ENCODE measurements at regions not wholly inside any gene's neighbourhood (a gene's known extent, or its start where the extent isn't known, plus 50 kb on each side); places are given as distances from the start of the nearest gene placed in this dataset.
"Not testable (repeated sequence)": the region's sequence is repeated elsewhere in the genome, so short reads cannot be mapped to it uniquely, and the experiment has no call there.

GRCh38 chr6:120278689-120279396 is 929.3 kb upstream of the MAN1A1 start:
- no peaks in the 10 kb centered on the region for H3K27me3 Mint-ChIP-seq
- no peaks in the 10 kb centered on the region for H3K9me3 Mint-ChIP-seq
- no peaks in the 10 kb centered on the region for H3K36me3 Mint-ChIP-seq
- H3K4me3 Mint-ChIP-seq = no peak overlapping the region
- H3K27ac Mint-ChIP-seq = no peak overlapping the region
- no peaks in the 10 kb centered on the region for H3K4me1 Mint-ChIP-seq

GRCh38 chr6:120274547-120274946 is 925.0 kb upstream of the MAN1A1 start:
- peaks cover 9% of the 10 kb centered on the region for H3K9me3 Mint-ChIP-seq

GRCh38 chr6:120273411-120273810 is 923.9 kb upstream of the MAN1A1 start:
- Mint-ChIP-seq H3K36me3 (no peaks in the 10 kb centered on the region), H3K27me3 (no peaks in the 10 kb centered on the region)

More at GRCh38 chr6:120274547-120274946, 925.0 kb upstream of the MAN1A1 start:
- H3K36me3 Mint-ChIP-seq = no peaks in the 10 kb centered on the region
- no peaks in the 10 kb centered on the region for H3K27me3 Mint-ChIP-seq
- H3K27ac Mint-ChIP-seq = no peak overlapping the region
- H3K4me3 Mint-ChIP-seq = no peak overlapping the region
- H3K4me1 Mint-ChIP-seq = no peaks in the 10 kb centered on the region

DNA sequence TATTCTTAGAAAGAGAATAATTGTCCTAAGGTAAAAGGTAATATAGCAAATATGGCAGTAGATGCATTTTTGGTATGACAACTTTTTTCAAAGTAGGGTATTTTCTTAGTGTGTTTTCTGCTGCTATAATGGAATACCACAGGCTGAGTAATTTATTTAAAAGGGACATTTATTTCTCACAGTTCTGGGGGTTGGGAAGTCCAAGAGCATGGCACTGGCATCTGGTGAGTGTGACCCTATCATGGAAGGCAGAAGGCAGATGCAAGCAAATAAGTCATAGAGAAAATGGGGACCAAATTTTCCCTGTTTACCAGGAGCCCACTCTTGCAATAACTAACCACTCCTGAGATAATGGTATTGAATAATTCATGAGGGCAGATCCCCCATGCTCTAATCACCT is 922.5 kb upstream of the MAN1A1 start:
- no peak overlapping the region for H3K27ac Mint-ChIP-seq
- H3K4me1 Mint-ChIP-seq = no peaks in the 10 kb centered on the region
- peaks cover 9% of the 10 kb centered on the region for H3K9me3 Mint-ChIP-seq
- no peaks in the 10 kb centered on the region for H3K36me3 Mint-ChIP-seq
- H3K27me3 Mint-ChIP-seq = no peaks in the 10 kb centered on the region
- no peak overlapping the region for H3K4me3 Mint-ChIP-seq

More at GRCh38 chr6:120273411-120273810, 923.9 kb upstream of the MAN1A1 start:
- H3K4me3 Mint-ChIP-seq = no peak overlapping the region
- H3K27ac Mint-ChIP-seq = no peak overlapping the region
- H3K9me3 Mint-ChIP-seq = peaks cover 9% of the 10 kb centered on the region
- H3K4me1 Mint-ChIP-seq = no peaks in the 10 kb centered on the region

GRCh38 chr6:120268256-120268655 is 918.7 kb upstream of the MAN1A1 start:
- H3K9me3 Mint-ChIP-seq, H3K36me3 Mint-ChIP-seq, H3K4me3 Mint-ChIP-seq, H3K27me3 Mint-ChIP-seq, H3K27ac Mint-ChIP-seq, H3K4me1 Mint-ChIP-seq: not testable (repeated sequence)

DNA sequence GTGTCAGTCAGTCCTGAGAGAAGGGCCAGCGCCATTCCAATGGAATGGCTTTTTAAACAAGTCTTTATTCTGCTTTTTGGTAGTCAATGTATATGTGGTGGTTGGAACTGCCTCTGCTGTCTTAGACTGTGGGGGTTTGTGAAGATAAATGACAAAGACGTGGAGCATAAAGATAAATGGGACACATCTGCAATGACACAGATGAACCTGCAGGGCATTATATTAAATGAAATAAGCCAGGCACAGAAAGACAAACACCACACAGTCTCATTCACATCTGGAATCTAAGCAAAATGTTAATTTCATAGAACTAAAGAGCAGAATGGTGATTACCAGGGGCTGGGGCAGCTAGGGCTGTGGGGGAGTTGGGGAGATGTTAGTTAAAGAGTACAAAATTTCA is 912.8 kb upstream of the MAN1A1 start:
- no peak overlapping the region for H3K4me3 Mint-ChIP-seq
- no peaks in the 10 kb centered on the region for H3K27me3 Mint-ChIP-seq
- H3K9me3 Mint-ChIP-seq = no peaks in the 10 kb centered on the region
- no peaks in the 10 kb centered on the region for H3K4me1 Mint-ChIP-seq
- no peaks in the 10 kb centered on the region for H3K36me3 Mint-ChIP-seq
- no peak overlapping the region for H3K27ac Mint-ChIP-seq

GRCh38 chr6:120260636-120261035 is 911.1 kb upstream of the MAN1A1 start:
- Mint-ChIP-seq H3K9me3 (no peaks in the 10 kb centered on the region), H3K36me3 (no peaks in the 10 kb centered on the region), H3K4me3 (no peak overlapping the region), H3K4me1 (no peaks in the 10 kb centered on the region), H3K27me3 (no peaks in the 10 kb centered on the region), H3K27ac (no peak overlapping the region)

GRCh38 chr6:120254651-120255050 is 905.1 kb upstream of the MAN1A1 start:
- Mint-ChIP-seq H3K9me3 (no peaks in the 10 kb centered on the region), H3K27ac (no peak overlapping the region), H3K4me3 (no peak overlapping the region), H3K4me1 (no peaks in the 10 kb centered on the region), H3K36me3 (no peaks in the 10 kb centered on the region), H3K27me3 (no peaks in the 10 kb centered on the region)

GRCh38 chr6:120248451-120248850 is 898.9 kb upstream of the MAN1A1 start:
- H3K27me3 Mint-ChIP-seq = no peaks in the 10 kb centered on the region
- H3K27ac Mint-ChIP-seq = no peak overlapping the region
- no peaks in the 10 kb centered on the region for H3K4me1 Mint-ChIP-seq
- no peak overlapping the region for H3K4me3 Mint-ChIP-seq
- H3K36me3 Mint-ChIP-seq = no peaks in the 10 kb centered on the region
- H3K9me3 Mint-ChIP-seq = peaks cover 6% of the 10 kb centered on the region

DNA sequence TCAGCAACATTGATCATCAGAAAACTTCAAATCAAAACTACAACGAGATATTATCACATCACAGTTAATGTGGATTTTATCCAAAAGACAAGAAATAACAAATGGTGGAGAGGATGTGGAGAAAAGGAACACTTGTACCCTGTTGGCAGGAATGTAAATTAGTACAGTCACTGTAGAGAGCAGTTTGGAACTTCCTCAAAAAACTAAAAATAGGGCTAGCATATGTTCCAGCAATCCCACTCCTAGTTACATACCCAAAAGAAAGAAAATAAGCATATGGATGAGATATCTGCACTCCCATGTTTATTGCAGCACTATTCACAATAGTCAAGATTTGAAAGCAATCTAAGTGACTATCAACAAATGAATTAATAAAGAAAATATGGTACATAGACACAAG is 887.7 kb upstream of the MAN1A1 start:
- Mint-ChIP-seq H3K4me1 (no peaks in the 10 kb centered on the region), H3K4me3 (no peak overlapping the region), H3K27me3 (no peaks in the 10 kb centered on the region), H3K36me3 (no peaks in the 10 kb centered on the region), H3K27ac (no peak overlapping the region), H3K9me3 (peaks cover 6% of the 10 kb centered on the region)

DNA sequence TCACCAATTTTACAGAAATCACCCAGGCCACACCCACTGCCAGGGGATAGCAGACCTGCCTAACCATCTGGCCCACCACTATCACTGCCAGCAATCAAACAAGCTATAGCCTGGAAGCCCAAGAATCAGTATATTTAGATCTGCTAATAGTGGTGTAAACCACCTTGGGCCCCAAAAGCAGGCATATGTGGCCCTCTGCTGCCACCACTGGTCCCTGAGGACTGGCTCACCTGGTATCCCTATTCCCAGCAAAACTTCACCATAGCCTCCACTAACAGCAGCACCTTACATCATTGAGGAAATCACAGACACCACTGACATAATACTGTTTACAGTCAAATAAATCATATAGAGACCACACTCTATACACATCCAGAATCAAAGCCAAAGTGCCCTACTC is 880.4 kb upstream of the MAN1A1 start:
- no peaks in the 10 kb centered on the region for H3K36me3 Mint-ChIP-seq
- no peaks in the 10 kb centered on the region for H3K27me3 Mint-ChIP-seq
- no peaks in the 10 kb centered on the region for H3K4me1 Mint-ChIP-seq
- no peaks in the 10 kb centered on the region for H3K9me3 Mint-ChIP-seq
- H3K27ac Mint-ChIP-seq = no peak overlapping the region
- no peak overlapping the region for H3K4me3 Mint-ChIP-seq

DNA sequence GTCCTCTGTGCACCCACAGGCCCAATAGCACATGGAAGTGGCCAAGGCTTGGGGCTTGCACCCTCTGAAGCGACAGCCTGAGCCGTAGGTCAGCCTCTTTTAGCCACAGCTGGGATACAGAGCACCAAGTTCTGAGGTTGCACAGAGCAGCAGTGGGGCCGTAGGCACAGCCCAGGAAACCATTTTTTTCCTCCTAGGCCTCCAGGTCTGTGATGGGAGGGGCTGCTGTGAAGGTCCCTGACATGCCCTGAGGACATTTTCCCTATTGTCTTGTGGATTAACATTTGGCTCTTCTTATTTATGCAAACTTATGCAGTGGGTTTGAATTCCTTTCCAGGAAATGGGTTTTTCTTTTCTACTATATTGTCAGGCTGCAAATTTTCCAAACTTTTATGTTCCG is 878.7 kb upstream of the MAN1A1 start:
- Mint-ChIP-seq H3K9me3 (no peaks in the 10 kb centered on the region), H3K36me3 (no peaks in the 10 kb centered on the region), H3K4me3 (no peak overlapping the region), H3K27me3 (no peaks in the 10 kb centered on the region), H3K27ac (no peak overlapping the region), H3K4me1 (no peaks in the 10 kb centered on the region)

DNA sequence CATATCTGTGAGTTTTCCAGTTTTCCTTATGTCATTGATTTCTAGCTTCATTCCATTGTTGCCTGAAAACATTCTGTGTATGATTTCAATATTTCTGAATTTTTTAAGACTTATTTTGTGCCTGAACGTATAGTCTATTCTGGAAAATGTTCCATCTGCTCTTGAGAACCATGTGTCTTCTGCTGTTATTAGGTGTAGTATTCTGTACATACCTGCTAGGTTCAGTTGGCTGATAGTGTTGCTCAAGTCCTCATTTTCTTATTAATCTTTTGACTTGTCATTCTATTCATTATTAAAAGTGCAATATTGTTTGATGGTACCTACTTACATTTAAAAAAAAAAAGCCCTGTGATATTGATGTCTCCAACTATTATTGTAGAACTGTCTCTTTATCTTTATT is 869.8 kb upstream of the MAN1A1 start:
- Mint-ChIP-seq H3K9me3 (no peaks in the 10 kb centered on the region), H3K4me1 (no peaks in the 10 kb centered on the region), H3K27ac (no peak overlapping the region), H3K36me3 (no peaks in the 10 kb centered on the region), H3K4me3 (no peak overlapping the region), H3K27me3 (no peaks in the 10 kb centered on the region)

DNA sequence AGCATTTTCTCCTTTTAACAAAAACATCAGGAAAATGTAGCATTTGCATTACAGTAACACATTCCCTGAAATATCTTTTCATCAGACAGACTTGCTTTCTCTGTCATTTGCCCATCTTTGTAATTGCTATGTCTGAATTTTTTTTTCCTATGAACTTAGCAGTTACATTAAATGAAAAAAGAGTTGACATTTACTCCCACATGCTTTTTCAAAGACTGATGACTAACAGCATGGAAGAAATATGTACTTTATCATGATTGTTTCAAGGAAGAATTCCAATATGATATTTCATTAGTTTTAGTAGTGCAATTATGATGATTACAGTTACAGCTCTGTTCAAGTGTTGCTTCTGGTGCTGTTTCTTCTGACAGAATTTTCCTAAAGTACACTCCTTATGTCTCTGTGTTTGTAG is 864.5 kb upstream of the MAN1A1 start:
- Mint-ChIP-seq H3K4me3 (no peak overlapping the region), H3K36me3 (no peaks in the 10 kb centered on the region), H3K4me1 (no peaks in the 10 kb centered on the region), H3K27ac (no peak overlapping the region), H3K9me3 (no peaks in the 10 kb centered on the region), H3K27me3 (no peaks in the 10 kb centered on the region)

- H3K27me3 Mint-ChIP-seq = no peaks in the 10 kb centered on the region
- no peak overlapping the region for H3K27ac Mint-ChIP-seq
- no peaks in the 10 kb centered on the region for H3K4me1 Mint-ChIP-seq
- H3K9me3 Mint-ChIP-seq = no peaks in the 10 kb centered on the region
- H3K4me3 Mint-ChIP-seq = no peak overlapping the region
- no peaks in the 10 kb centered on the region for H3K36me3 Mint-ChIP-seq
These were observed 862.6 kb upstream of the MAN1A1 start for GRCh38 chr6:120211955-120212792.

DNA sequence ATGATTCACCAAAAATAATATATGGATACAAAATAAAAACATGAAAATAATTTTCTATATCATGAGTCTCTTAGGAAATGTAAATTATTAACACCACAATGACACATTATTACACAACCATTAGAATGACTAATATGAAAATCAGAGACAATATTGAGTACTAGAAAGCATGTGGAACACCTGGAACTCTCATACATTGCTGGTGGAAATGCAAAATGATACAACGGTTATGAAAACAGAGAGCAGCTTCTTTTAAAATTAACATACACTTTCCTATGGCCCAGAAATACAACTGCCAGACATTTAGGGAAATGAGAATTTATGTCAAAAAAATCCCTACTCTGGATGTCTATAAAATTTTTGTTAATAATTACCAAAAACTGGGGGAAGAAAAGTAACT is 853.3 kb upstream of the MAN1A1 start:
- no peaks in the 10 kb centered on the region for H3K36me3 Mint-ChIP-seq
- no peaks in the 10 kb centered on the region for H3K27me3 Mint-ChIP-seq
- H3K4me3 Mint-ChIP-seq = no peak overlapping the region
- peaks cover 5% of the 10 kb centered on the region for H3K9me3 Mint-ChIP-seq
- no peak overlapping the region for H3K27ac Mint-ChIP-seq
- H3K4me1 Mint-ChIP-seq = no peaks in the 10 kb centered on the region
